ENCODE measurements at regions not wholly inside any gene's neighbourhood (a gene's known extent, or its start where the extent isn't known, plus 50 kb on each side); places are given as distances from the start of the nearest gene placed in this dataset.

GRCh38 chr1:106755682-106756406, 300.6 kb upstream of the PRMT6 start:
- no peak for DNase-seq (ENCODE audit: low spot score)

GRCh38 chr1:106756752-106757151, 299.7 kb upstream of the PRMT6 start:
- no peak for DNase-seq (ENCODE audit: low spot score)

GRCh38 chr1:106768077-106768476, 288.4 kb upstream of the PRMT6 start:
- DNase-seq (ENCODE audit: low spot score): no peak

GRCh38 chr1:106768501-106768900, 288.0 kb upstream of the PRMT6 start:
- DNase-seq (ENCODE audit: low spot score): no peak

GRCh38 chr1:106773206-106773605, 283.3 kb upstream of the PRMT6 start:
- DNase-seq (ENCODE audit: low spot score): no peak

- DNase-seq (ENCODE audit: low spot score): no peak
Observed at GRCh38 chr1:106780066-106780465, 276.4 kb upstream of the PRMT6 start.

- DNase-seq (ENCODE audit: low spot score): no peak
Observed at GRCh38 chr1:106780806-106781569, 275.5 kb upstream of the PRMT6 start.

- DNase-seq (ENCODE audit: low spot score): no peak
Observed at GRCh38 chr1:106785176-106785575, 271.3 kb upstream of the PRMT6 start.

- no peak for DNase-seq (ENCODE audit: low spot score)
Observed at GRCh38 chr1:106787520-106787919, 269.0 kb upstream of the PRMT6 start.

- DNase-seq (ENCODE audit: low spot score): no peak
Observed at GRCh38 chr1:106789686-106790085, 266.8 kb upstream of the PRMT6 start.

GRCh38 chr1:106791041-106791440, 265.4 kb upstream of the PRMT6 start:
- no peak for DNase-seq (ENCODE audit: low spot score)

GRCh38 chr1:106793651-106794050, 262.8 kb upstream of the PRMT6 start:
- no peak for DNase-seq (ENCODE audit: low spot score)

GRCh38 chr1:106798991-106799390, 257.5 kb upstream of the PRMT6 start:
- no peak for DNase-seq (ENCODE audit: low spot score)

- no peak for DNase-seq (ENCODE audit: low spot score)
Observed at GRCh38 chr1:106802181-106802580, 254.3 kb upstream of the PRMT6 start.

GRCh38 chr1:106814418-106814817, 242.1 kb upstream of the PRMT6 start:
- no peak for DNase-seq (ENCODE audit: low spot score)

- DNase-seq (ENCODE audit: low spot score): no peak
Observed at GRCh38 chr1:106817575-106817974, 238.9 kb upstream of the PRMT6 start.

GRCh38 chr1:106831511-106831910, 225.0 kb upstream of the PRMT6 start:
- DNase-seq (ENCODE audit: low spot score): no peak

- DNase-seq (ENCODE audit: low spot score): no peak
Observed at GRCh38 chr1:106836708-106837107, 219.8 kb upstream of the PRMT6 start.

GRCh38 chr1:106843518-106843917, 213.0 kb upstream of the PRMT6 start:
- no peak for DNase-seq (ENCODE audit: low spot score)

- DNase-seq (ENCODE audit: low spot score): no peak
Observed at GRCh38 chr1:106846656-106847055, 209.8 kb upstream of the PRMT6 start.

- no peak for DNase-seq (ENCODE audit: low spot score)
Observed at GRCh38 chr1:106861110-106861509, 195.4 kb upstream of the PRMT6 start.

GRCh38 chr1:106868828-106869227, 187.6 kb upstream of the PRMT6 start:
- DNase-seq (ENCODE audit: low spot score): no peak

GRCh38 chr1:106875622-106876021, 180.9 kb upstream of the PRMT6 start:
- no peak for DNase-seq (ENCODE audit: low spot score)

GRCh38 chr1:106876384-106876783, 180.1 kb upstream of the PRMT6 start:
- no peak for DNase-seq (ENCODE audit: low spot score)

Data from SW480 (cell line).